ENCODE measurements at regions not wholly inside any gene's neighbourhood (a gene's known extent, or its start where the extent isn't known, plus 50 kb on each side); places are given as distances from the start of the nearest gene placed in this dataset.

DNA sequence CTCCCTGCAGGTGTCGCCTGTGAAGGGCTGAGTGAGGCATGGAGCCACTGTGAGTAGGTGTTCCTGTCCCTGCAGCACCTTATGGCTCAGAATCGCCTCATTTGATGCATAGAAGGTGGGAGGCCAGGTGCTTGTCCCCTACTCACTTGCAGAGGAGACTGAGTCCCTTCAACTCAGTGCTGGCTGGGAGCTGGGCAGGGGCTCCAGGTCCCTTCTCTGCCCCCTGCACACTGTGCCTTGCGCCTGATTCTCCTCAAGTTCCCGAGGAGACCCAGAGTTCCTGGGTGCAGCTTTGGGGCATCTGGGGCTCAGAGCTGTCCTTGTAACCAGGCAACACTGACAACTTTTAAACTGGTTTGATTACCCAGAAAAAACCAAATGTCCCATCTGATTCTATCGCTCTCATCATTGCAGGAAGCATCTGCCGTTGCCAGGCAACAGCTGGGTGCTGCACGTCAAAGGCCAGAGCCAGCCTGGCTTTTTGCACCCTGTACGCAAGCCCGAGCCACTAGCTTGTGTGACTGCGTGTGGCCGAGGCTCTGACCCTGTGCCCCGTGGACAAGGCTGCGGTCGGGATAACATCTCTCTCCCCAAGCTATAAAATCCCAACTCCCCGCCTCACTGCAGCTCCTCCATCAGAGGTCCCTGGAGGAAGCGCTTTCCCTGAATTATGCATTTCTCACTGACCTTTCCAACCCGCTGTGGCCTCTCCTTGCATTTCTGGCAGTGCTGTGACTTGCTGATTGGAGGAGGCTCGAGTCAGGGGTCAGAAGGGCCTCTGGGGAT, 130.8 kb upstream of the HDAC4 start:
- no peak for DNase-seq (ENCODE audit: low read depth)

DNA sequence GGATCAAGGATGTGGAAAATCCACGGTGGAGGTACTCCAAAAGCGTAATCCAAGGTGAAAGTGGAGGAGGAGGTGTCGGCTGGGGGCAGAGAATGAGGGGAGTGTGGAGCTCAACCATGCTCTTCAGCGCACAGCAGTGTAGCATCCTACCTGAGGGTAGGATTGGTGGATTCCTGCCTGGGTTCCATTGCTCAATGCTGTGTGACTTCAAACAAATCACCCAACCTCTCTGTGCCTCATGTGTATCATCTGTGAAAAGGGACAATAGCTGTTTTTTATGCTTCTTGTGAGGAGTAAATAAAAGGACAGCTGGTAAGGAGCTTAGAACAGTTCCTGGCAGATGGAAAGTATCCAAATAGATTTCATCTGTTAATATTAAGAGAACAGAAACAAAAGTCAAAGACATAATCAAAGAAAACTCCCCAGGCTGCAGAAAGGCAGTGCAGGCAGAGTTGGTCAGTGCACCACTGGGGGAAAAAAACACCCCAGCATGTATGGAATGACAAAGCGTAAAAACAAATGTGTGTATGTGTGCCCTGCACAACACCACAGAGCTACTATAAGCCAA, 130.0 kb upstream of the HDAC4 start:
- DNase-seq (ENCODE audit: low read depth) = no peak

- no peak for DNase-seq (ENCODE audit: low read depth)
Observed at GRCh38 chr2:239529313-239530015, 128.6 kb upstream of the HDAC4 start.

DNA sequence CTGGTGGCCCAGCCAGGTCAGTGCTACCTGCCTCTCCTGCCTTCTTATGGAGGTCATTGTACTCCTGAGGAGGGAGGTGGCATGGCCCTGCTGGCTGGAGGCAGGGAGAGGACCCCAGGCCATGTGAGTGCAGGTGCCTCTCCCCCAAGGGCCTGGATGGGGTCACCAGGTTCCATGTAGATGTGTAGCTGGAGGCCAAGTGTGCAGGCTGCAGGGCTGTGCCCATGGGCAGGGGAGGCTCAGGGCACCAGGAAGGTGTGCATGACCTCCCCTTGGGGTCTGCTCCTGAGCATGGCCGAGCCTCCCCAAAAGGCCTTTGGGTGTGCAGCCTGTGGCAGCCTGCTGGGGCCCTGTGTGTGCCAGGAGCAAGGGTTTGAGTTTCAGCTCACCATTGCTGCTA, 128.1 kb upstream of the HDAC4 start:
- no peak for DNase-seq (ENCODE audit: low read depth)

DNA sequence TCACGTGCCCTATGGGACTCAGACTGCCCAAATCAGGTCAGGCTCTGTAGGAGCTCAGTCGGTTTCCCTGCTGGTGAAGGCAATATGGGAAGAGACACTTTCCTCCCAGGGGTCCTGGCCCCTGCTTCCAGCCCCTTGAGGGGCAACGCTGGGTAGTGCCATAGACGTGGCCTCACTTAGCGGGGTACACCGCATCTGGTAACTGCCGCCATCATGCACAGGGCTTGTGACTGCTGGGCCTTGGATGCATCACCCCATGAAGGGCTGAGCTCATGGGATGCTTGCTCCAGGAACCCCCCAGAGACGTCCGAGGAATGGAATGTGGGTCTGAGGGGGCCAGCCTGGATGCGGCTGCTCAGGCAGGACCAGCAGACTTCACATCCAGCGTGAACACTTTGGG, 127.3 kb upstream of the HDAC4 start:
- no peak for DNase-seq (ENCODE audit: low read depth)

GRCh38 chr2:239526666-239527415, 126.0 kb upstream of the HDAC4 start:
- no peak for DNase-seq (ENCODE audit: low read depth)

- no peak for DNase-seq (ENCODE audit: low read depth)
Observed at GRCh38 chr2:239526038-239526437, 125.2 kb upstream of the HDAC4 start.

DNA sequence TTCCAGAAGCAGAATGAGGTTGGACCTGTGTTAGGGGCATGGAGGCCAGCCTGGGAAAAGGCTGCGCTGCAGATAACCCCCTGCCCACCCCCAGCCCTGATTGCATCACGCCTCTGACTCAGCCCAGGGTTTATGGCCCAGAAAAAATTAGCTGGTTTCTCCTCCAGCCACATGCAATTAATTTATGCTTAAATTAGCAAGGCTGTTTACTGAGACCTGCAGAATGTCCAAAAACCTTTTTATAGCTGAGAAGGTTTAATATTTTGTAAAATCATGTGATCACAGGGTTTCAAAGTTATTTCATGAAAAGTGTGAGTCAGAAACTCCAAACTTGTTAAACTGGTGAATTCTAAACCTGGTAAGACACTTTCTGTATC, 123.1 kb upstream of the HDAC4 start:
- no peak for DNase-seq (ENCODE audit: low read depth)

- no peak for DNase-seq (ENCODE audit: low read depth)
Observed at GRCh38 chr2:239523147-239523953, 122.5 kb upstream of the HDAC4 start.

DNA sequence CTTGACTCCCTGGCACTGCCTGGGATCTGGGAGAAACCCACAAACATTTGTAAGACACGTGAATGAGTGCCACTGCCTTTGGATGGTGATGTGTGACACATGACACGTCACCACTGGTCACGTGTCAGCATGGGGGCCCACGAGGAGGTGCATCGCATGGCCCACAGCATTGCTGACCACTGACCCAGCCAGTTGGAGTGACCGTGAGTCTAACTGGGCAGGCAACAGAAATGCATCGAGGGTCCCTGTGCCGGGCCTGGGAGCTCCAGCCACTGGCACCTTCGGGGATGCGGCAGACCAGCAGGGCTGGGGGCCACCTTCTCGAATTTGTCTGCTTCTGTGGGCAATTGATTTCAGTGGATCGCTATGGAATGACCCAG, 121.9 kb upstream of the HDAC4 start:
- DNase-seq (ENCODE audit: low read depth) = no peak

GRCh38 chr2:239522002-239522739, 121.4 kb upstream of the HDAC4 start:
- no peak for DNase-seq (ENCODE audit: low read depth)

DNA sequence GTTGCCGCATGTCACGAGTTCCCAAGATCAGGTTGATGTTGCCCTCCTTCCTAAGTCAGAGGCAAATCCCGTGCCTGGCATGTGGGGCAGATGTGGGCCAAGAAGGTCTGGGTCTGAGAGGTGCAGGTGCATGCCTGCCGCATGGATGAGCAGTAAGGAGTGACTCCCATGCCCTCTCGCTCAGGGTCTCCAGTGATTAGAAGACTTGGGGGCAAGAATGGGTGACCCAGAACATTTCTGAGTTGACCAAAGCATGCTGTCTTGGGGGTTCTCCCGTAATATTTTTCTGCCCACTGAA, 120.6 kb upstream of the HDAC4 start:
- no peak for DNase-seq (ENCODE audit: low read depth)

- DNase-seq (ENCODE audit: low read depth) = no peak
Observed at GRCh38 chr2:239520811-239521517, 120.1 kb upstream of the HDAC4 start.

DNA sequence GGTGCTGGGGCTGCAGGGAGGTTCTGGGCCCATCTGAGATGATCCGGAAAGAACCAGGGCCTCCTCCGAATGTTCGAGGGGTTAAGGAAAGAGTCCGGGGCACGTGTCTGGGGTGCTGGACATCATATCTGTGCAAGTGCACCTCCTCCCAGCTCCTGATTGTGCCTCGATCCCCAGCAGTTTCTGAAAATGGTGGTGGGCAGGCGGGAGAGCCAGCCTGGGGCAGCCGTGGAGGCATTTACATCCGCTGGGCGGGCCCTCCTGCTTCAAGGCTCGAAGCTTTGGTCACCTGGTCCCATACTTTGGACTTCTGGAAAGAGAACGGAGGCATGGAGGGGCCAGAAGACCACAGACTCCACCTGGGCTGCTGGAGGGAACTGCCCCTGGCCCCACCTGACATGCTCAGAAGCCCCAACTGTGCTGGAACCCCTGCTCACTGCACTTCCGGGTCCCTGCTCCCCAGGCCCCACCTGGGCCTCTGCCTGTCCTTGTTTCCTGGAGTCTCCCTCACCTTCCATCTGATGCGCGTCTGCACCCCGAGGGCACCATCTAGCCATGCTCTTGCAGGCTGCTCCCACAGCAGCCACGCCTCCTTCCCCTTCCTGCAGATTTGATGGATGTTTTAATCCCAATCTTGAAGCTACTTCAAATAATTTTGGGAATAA, 119.2 kb upstream of the HDAC4 start:
- no peak for DNase-seq (ENCODE audit: low read depth)

DNA sequence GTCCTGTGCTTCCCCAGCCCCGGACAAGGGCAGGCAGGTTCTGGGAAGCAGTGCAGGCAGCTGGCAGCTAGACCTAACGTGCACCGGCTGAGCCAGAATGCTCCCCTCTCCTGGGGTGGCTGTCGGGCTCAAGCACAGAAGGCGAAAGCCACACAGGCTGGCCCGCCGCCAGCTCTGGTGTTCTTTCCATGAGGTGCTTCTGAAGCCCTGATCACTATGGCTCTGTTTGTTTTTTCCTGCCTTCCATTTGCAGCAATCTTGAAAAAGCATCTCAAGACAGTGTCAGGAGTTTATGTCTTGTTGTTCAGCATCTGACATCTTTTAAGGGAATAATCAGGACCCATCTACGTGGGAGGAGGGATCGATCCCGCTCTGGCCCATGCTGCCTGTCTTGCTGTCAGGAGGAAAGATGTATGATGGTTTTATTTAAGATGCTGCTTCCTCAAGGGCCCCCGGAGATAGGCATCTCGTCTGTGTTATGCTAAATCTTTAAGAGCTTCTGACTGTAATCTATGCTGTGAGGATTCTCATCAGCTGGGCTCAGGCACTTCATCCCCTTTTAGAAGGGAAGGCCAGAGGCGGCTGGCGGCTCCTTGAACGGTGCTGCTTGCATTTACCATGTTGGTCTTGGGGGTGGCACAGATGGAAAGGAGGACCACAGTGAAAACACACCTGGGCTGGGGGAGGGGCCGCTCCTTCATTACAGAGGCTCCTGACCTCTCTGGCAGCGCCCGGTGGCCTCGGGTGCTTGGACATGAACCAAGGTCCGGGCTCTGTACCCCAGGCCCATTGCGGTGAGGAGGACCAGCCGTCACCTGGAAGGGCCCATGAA, 118.5 kb upstream of the HDAC4 start:
- no peak for DNase-seq (ENCODE audit: low read depth)

GRCh38 chr2:239518286-239519088, 117.7 kb upstream of the HDAC4 start:
- no peak for DNase-seq (ENCODE audit: low read depth)

- no peak for DNase-seq (ENCODE audit: low read depth)
Observed at GRCh38 chr2:239517686-239518085, 116.9 kb upstream of the HDAC4 start.

GRCh38 chr2:239516954-239517305, 116.1 kb upstream of the HDAC4 start:
- no peak for DNase-seq (ENCODE audit: low read depth)
